Suprapubic skin (tissue), 4 donors: ENCODE measurements at regions not wholly inside any gene's neighbourhood (a gene's known extent, or its start where the extent isn't known, plus 50 kb on each side); places are given as distances from the start of the nearest gene placed in this dataset.

Experiments
- DNase-seq, 2 donors: peaks; one replicate each; pipeline ENCODE4 v3.0.0-alpha.2; 2019; ENCODE audit warnings: low spot score in 2 of 2
- H3K27ac ChIP-seq: fragments of 200-600 bp; sonication (generic); one replicate; pipeline ENCODE4 v1.5.1; 2019
- H3K27me3 ChIP-seq: fragments of 200-600 bp; sonication (generic); one replicate; pipeline ENCODE4 v1.5.1; 2019
- H3K36me3 ChIP-seq: fragments of 200-600 bp; sonication (generic); one replicate; pipeline ENCODE4 v1.5.1; 2019
- H3K4me1 ChIP-seq: fragments of 200-600 bp; sonication (generic); one replicate; pipeline ENCODE4 v1.5.1; 2019
- H3K4me3 ChIP-seq: fragments of 200-600 bp; sonication (generic); one replicate; pipeline ENCODE4 v1.5.1; 2019; ENCODE audit warnings: mild to moderate bottlenecking
- H3K9me3 ChIP-seq: fragments of 200-600 bp; sonication (generic); one replicate; pipeline ENCODE4 v1.5.1; 2019
- CTCF ChIP-seq, 2 donors: fragments of 200-600 bp in 1 of 2; fragments of 450-650 bp in 1 of 2; sonication (generic) in 1 of 2; IDR thresholded peaks; one replicate each; pipeline ENCODE4 v1.5.1; 2016 to 2019; ENCODE audit warnings: antibody characterized with exemption in 2 of 2, mild to moderate bottlenecking in 1 of 2, moderate library complexity in 1 of 2
- EP300 ChIP-seq: sonication (generic); formaldehyde crosslinking; IDR thresholded peaks from one replicate; pipeline ENCODE4 v1.6.1; 2017; ENCODE audit warnings: antibody characterized with exemption
- POLR2A ChIP-seq, 2 donors: fragments of 450-650 bp; IDR thresholded peaks; one replicate each; pipeline ENCODE4 v1.6.1; 2017; ENCODE audit warnings: antibody characterized with exemption in 2 of 2, mild to moderate bottlenecking in 2 of 2, moderate library complexity in 2 of 2
- POLR2AphosphoS5 ChIP-seq, 3 donors: sonication (generic); formaldehyde crosslinking; IDR thresholded peaks; one replicate each; pipeline ENCODE4 v1.6.1; 2017; ENCODE audit warnings: antibody characterized with exemption in 3 of 3
- WGBS: methylation state at CpG from one replicate; pipeline ENCODE4 v1.1.5; 2018; 5-methylcytosine and 5-hydroxymethylcytosine counted together

GRCh38 chr15:96768435-96768789 is 437.9 kb downstream of the NR2F2 start:
- H3K9me3 ChIP-seq = no peaks in the 10 kb centered on the region
- no peak for DNase-seq
- no peaks in the 10 kb centered on the region for H3K36me3 ChIP-seq
- 53% methylated on average over 5 of the region's 5 CpGs for WGBS
- no peaks in the 10 kb centered on the region for H3K4me1 ChIP-seq
- no peaks in the 10 kb centered on the region for H3K27me3 ChIP-seq
- no peak overlapping the region for H3K27ac ChIP-seq
- TF ChIP-seq POLR2A (IDR thresholded peaks at IDR 0.05) (no peak), EP300 (no peak), POLR2AphosphoS5 (IDR thresholded peaks at IDR 0.05) (no peak), CTCF (IDR thresholded peaks at IDR 0.05) (no peak)
- no peak overlapping the region for H3K4me3 ChIP-seq

- WGBS = 82% methylated on average over 2 of the region's 2 CpGs
- no peak for DNase-seq
- no peaks in the 10 kb centered on the region for H3K9me3 ChIP-seq
- H3K36me3 ChIP-seq = no peaks in the 10 kb centered on the region
- no peak overlapping the region for H3K4me3 ChIP-seq
- H3K27me3 ChIP-seq = no peaks in the 10 kb centered on the region
- no peak overlapping the region for H3K27ac ChIP-seq
- H3K4me1 ChIP-seq = no peaks in the 10 kb centered on the region
- no peak for TF ChIP-seq EP300
- TF ChIP-seq CTCF (IDR thresholded peaks at IDR 0.05) = no peak
- TF ChIP-seq POLR2AphosphoS5 (IDR thresholded peaks at IDR 0.05) = no peak
- no peak for TF ChIP-seq POLR2A (IDR thresholded peaks at IDR 0.05)
Measured at GRCh38 chr15:96771035-96771434, 440.5 kb downstream of the NR2F2 start.

- Histone ChIP-seq H3K4me3 (no peak overlapping the region), H3K36me3 (no peaks in the 10 kb centered on the region), H3K4me1 (no peaks in the 10 kb centered on the region), H3K27ac (no peak overlapping the region), H3K9me3 (no peaks in the 10 kb centered on the region), H3K27me3 (no peaks in the 10 kb centered on the region)
- TF ChIP-seq POLR2AphosphoS5 (IDR thresholded peaks at IDR 0.05) = no peak
- no peak for TF ChIP-seq EP300
- no peak for TF ChIP-seq POLR2A (IDR thresholded peaks at IDR 0.05)
- no peak for TF ChIP-seq CTCF (IDR thresholded peaks at IDR 0.05)
- DNase-seq = no peak
- WGBS = 56% methylated on average over 3 of the region's 3 CpGs
Measured at GRCh38 chr15:96774216-96774615, 443.7 kb downstream of the NR2F2 start.

- no peaks in the 10 kb centered on the region for H3K4me1 ChIP-seq
- WGBS = 85% methylated on average over 3 of the region's 3 CpGs
- H3K36me3 ChIP-seq = no peaks in the 10 kb centered on the region
- DNase-seq = no peak
- no peaks in the 10 kb centered on the region for H3K9me3 ChIP-seq
- no peaks in the 10 kb centered on the region for H3K27me3 ChIP-seq
- no peak overlapping the region for H3K27ac ChIP-seq
- H3K4me3 ChIP-seq = no peak overlapping the region
- TF ChIP-seq CTCF (IDR thresholded peaks at IDR 0.05) = no peak
- TF ChIP-seq POLR2A (IDR thresholded peaks at IDR 0.05) = no peak
- TF ChIP-seq POLR2AphosphoS5 (IDR thresholded peaks at IDR 0.05) = no peak
- TF ChIP-seq EP300 = no peak
Measured at GRCh38 chr15:96783746-96784145, 453.2 kb downstream of the NR2F2 start.

- Histone ChIP-seq H3K36me3 (no peaks in the 10 kb centered on the region), H3K4me3 (no peak overlapping the region), H3K4me1 (no peaks in the 10 kb centered on the region), H3K9me3 (no peaks in the 10 kb centered on the region), H3K27me3 (no peaks in the 10 kb centered on the region), H3K27ac (no peak overlapping the region)
- DNase-seq = no peak
- TF ChIP-seq EP300 (no peak), POLR2A (IDR thresholded peaks at IDR 0.05) (no peak), CTCF (IDR thresholded peaks at IDR 0.05) (no peak)
- WGBS = 31% methylated on average over 2 of the region's 2 CpGs
Measured at GRCh38 chr15:96790004-96790403, 459.5 kb downstream of the NR2F2 start.
